Nephron (organoid): ENCODE measurements at regions not wholly inside any gene's neighbourhood (a gene's known extent, or its start where the extent isn't known, plus 50 kb on each side); places are given as distances from the start of the nearest gene placed in this dataset.

ENCODE experiments used
- H3K27ac Mint-ChIP-seq, 3 experiments: 2 replicates each; pipeline ENCODE4 v1.8.0; 2020; ENCODE audit warnings: mixed read lengths in 3 of 3, mild to moderate bottlenecking in 2 of 3, moderate library complexity in 1 of 3
- H3K27me3 Mint-ChIP-seq: 2 replicates; pipeline ENCODE4 v1.8.0; 2021; ENCODE audit warnings: low read depth, mild to moderate bottlenecking, moderate library complexity, mixed read lengths
- H3K36me3 Mint-ChIP-seq: 2 replicates; pipeline ENCODE4 v1.8.0; 2020; ENCODE audit warnings: low read depth, mixed read lengths
- H3K4me1 Mint-ChIP-seq: 2 replicates; pipeline ENCODE4 v1.8.0; 2020; ENCODE audit warnings: mixed read lengths
- H3K4me3 Mint-ChIP-seq, 3 experiments: 2 replicates each; pipeline ENCODE4 v1.8.0; 2020; ENCODE audit warnings: mild to moderate bottlenecking in 3 of 3, mixed read lengths in 3 of 3, moderate library complexity in 2 of 3
- H3K9me3 Mint-ChIP-seq: 2 replicates; pipeline ENCODE4 v1.8.0; 2020; ENCODE audit warnings: mixed read lengths
- CTCF ChIP-seq, 3 experiments: fragments of 200-600 bp; sonication (generic); IDR thresholded peaks; one replicate each; pipeline ENCODE4 v1.5.0; 2021; ENCODE audit warnings: antibody characterized with exemption in 3 of 3; ENCODE audit not compliant: unreplicated experiment in 3 of 3

GRCh38 chr9:71357346-71357745, 235.9 kb upstream of the TRPM3 start:
- H3K9me3 Mint-ChIP-seq, result no peaks in the 10 kb centered on the region
- peaks cover 5% of the 10 kb centered on the region for H3K4me1 Mint-ChIP-seq
- H3K27ac Mint-ChIP-seq, result no peak overlapping the region
- H3K36me3 Mint-ChIP-seq, result no peaks in the 10 kb centered on the region
- H3K4me3 Mint-ChIP-seq, result no peak overlapping the region
- H3K27me3 Mint-ChIP-seq, result no peaks in the 10 kb centered on the region
- no peak for TF ChIP-seq CTCF (IDR thresholded peaks at IDR 0.05; ENCODE audit: unreplicated experiment in 3 of 3)

DNA sequence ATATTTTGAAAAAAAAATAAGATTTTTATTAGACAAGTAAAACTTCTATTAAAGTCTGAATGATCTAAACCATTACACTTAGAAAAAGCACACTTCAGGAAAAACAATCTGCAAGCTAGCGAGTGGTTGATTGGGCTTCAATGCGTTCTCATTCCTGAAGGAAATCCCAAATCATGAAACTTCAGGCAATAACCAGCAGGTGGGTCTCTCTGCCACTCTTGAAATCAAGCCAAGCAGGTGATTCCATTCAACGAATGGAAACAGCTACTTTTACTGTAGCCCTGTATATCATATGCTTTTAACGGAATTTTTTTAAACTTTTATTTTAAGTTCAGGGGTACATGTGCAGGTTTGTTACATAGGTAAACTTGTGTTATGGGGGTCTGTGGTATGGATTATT, 234.5 kb upstream of the TRPM3 start:
- Mint-ChIP-seq H3K4me1 (peaks cover 5% of the 10 kb centered on the region), H3K27me3 (no peaks in the 10 kb centered on the region), H3K9me3 (no peaks in the 10 kb centered on the region), H3K4me3 (no peak overlapping the region), H3K27ac (no peak overlapping the region), H3K36me3 (no peaks in the 10 kb centered on the region)
- TF ChIP-seq CTCF (IDR thresholded peaks at IDR 0.05; ENCODE audit: unreplicated experiment in 3 of 3), result no peak

- no peaks in the 10 kb centered on the region for H3K9me3 Mint-ChIP-seq
- peaks cover 5% of the 10 kb centered on the region for H3K4me1 Mint-ChIP-seq
- H3K36me3 Mint-ChIP-seq, result no peaks in the 10 kb centered on the region
- no peak overlapping the region for H3K27ac Mint-ChIP-seq
- TF ChIP-seq CTCF (IDR thresholded peaks at IDR 0.05; ENCODE audit: unreplicated experiment in 3 of 3), result no peak
- H3K27me3 Mint-ChIP-seq, result no peaks in the 10 kb centered on the region
- H3K4me3 Mint-ChIP-seq, result no peak overlapping the region
Observed at GRCh38 chr9:71353720-71354119, 232.3 kb upstream of the TRPM3 start.

DNA sequence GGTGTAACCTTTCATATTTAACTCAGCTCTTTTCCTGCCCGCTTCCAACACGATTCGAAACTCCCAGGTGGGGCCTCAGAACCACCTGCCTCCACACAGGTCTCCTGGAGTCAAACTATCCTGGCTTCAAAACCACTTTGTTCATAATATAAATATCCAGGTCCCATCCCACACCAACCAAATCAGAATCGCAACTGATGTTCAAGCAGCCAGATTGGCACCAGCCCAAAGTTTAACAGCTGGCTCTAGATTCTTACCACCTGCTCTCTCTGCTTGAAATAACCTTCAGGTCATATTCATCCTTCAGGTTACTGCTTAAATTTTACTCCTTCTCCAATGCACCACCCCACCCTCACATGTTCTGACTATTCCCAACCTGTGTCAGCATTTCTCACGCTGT, 231.4 kb upstream of the TRPM3 start:
- no peaks in the 10 kb centered on the region for H3K27me3 Mint-ChIP-seq
- TF ChIP-seq CTCF (IDR thresholded peaks at IDR 0.05; ENCODE audit: unreplicated experiment in 3 of 3), result no peak
- no peak overlapping the region for H3K4me3 Mint-ChIP-seq
- H3K4me1 Mint-ChIP-seq, result peaks cover 5% of the 10 kb centered on the region
- H3K27ac Mint-ChIP-seq, result no peak overlapping the region
- H3K36me3 Mint-ChIP-seq, result no peaks in the 10 kb centered on the region
- H3K9me3 Mint-ChIP-seq, result no peaks in the 10 kb centered on the region

GRCh38 chr9:71349218-71349617, 227.8 kb upstream of the TRPM3 start:
- Mint-ChIP-seq H3K27me3 (no peaks in the 10 kb centered on the region), H3K4me1 (peaks cover 6% of the 10 kb centered on the region), H3K27ac (no peak overlapping the region), H3K9me3 (no peaks in the 10 kb centered on the region), H3K36me3 (no peaks in the 10 kb centered on the region), H3K4me3 (no peak overlapping the region)
- no peak for TF ChIP-seq CTCF (IDR thresholded peaks at IDR 0.05; ENCODE audit: unreplicated experiment in 3 of 3)

- no peak for TF ChIP-seq CTCF (IDR thresholded peaks at IDR 0.05; ENCODE audit: unreplicated experiment in 3 of 3)
- Mint-ChIP-seq H3K4me1 (no peaks in the 10 kb centered on the region), H3K36me3 (no peaks in the 10 kb centered on the region), H3K4me3 (no peak overlapping the region), H3K9me3 (peaks cover 7% of the 10 kb centered on the region), H3K27me3 (no peaks in the 10 kb centered on the region), H3K27ac (no peak overlapping the region)
Observed at GRCh38 chr9:71333321-71333720, 211.9 kb upstream of the TRPM3 start.
